ENCODE measurements at regions not wholly inside any gene's neighbourhood (a gene's known extent, or its start where the extent isn't known, plus 50 kb on each side); places are given as distances from the start of the nearest gene placed in this dataset.
"Not testable (repeated sequence)": the region's sequence is repeated elsewhere in the genome, so short reads cannot be mapped to it uniquely, and the experiment has no call there.

DNA sequence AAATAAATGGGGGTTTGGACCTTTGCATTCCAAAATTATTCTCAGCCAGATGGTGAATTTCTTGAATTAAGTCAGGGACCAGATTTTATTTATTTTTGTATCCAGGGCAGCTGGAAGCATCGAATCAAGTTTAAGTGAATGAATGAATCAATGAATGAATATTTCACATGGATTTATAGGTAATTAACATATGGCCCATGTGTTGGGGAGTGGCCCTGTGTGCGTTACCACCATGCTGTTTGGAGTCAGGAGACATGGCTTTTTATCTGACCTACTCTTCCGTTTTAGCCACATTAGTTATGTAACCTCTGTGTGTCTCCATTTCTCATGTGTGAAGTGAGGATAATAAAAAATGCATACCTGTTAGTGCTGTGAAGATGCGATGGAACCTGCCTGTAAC is 213.5 kb downstream of the CDH26 start:
- ATAC-seq: no peak

DNA sequence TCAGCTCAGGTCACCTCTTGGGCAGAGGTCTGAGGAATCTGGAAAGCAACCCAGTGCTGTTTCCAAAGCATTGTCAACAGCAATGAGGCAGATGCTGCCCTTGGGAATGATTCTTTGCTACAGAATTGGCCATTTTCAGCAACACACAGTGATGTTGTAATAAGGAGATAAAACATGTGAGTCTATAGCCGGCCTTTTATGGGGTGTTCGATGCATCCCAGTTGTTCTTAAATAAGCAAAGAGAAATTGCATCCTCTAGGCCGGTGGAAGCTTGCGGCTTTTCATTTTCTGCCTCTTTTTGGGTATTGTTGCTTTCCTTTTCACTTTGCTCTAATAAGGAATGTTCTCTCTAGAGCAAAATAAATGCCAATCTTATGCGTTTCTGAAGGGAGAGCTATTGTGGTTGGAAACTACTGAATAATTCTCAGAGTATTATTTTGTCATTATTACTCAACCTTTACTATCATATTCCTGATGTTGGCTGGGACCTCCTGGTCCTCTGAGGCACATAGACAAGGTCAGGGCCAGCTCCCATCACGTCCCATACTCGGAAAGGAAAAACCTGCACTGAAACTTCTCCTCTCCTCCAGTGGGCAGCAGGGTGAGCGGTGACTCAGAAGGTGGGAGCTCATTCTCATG is 214.2 kb downstream of the CDH26 start:
- no peak for ATAC-seq

DNA sequence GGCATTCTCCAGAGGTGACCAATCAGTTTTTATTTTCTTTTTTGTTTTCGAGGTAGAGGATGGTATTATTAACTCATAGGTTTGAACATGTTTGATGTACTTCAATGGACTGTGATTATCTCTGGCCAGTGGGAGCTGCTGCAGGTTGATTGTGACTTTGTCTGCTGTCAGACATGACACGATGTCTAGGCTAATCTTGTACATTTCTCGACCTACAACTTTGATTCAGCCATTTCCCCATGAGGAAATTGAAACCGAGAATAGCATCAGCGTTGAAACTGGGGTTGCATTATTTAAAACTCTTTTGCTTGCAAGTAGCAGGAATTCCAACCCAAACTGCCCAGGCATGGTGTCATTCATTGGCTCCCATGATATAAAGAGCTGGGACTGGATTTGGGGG is 218.9 kb downstream of the CDH26 start:
- no peak for ATAC-seq

DNA sequence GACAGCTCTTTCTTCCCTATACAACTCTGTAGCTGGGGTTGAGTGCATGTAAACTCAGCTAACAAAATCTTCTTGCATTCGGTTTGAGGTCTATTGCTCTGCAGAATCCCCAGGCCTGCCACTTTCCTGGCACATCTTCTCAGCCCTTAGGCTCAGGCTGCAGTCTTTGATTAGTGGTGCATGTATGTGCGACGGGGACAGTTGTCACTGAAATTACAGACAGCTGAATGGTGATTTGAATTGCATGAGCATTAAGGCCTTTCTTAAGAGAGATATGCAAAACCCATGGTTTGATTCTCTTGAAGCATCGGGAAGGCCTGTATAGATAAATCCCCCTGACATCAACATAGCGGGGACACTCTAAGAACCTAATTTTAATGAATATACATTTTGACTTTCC is 222.8 kb downstream of the CDH26 start:
- no peak for ATAC-seq

DNA sequence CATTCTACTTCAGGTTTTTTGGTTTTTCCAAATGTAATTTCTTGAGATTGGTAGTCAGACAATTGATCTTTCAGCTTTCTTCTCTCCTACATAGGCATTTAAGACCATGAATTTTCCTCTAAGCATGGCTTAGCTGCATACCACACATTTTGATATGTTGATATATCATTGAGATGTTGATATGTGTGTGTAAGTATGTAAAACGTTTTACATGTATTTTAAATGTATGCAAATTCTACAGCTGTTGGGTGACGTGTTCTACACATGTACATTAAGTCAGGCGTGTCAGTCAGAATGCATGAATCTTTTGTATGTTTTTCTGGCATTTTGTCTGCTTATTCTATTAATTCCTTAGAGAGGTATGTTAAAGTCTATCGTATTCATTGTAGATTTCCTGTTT is 228.2 kb downstream of the CDH26 start:
- ATAC-seq: no peak

DNA sequence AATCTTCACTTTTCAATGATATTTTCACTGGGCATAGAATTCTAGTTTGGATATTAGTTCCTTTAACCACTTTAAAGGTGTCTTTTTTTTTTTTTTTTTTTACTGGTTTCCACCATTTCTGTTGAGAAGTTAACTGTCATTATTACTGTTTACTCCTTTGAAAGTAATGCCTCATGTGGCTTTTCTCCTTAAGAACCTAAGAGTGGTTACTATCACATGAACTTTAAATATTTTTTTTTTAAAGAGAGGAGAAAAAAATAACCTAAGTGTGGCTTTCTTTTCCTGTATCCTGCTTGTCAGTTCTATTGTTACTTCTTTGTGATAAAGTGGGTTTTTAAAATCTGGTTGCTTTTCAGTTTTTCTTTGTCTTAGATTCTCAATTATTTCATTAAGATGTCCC is 229.5 kb downstream of the CDH26 start:
- no peak for ATAC-seq

DNA sequence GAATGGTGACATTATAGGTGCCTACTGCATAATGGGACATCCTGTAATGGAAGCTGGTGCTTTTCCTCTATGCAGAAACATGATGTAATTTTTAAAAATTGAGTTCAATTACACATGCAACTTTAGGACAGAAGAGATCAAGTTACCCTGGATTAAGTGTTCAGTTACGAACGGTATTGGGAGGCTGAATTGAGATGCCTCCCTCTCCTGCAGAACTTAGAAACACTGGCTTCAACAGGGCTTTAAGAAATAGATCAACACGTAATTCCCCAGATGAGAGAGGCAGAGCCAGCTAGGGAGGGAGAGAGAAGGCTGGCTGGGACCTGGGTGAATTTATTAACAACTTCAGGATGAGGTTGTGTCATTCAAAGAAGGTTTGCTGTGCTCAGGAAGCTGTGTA is 232.8 kb downstream of the CDH26 start:
- no peak for ATAC-seq

DNA sequence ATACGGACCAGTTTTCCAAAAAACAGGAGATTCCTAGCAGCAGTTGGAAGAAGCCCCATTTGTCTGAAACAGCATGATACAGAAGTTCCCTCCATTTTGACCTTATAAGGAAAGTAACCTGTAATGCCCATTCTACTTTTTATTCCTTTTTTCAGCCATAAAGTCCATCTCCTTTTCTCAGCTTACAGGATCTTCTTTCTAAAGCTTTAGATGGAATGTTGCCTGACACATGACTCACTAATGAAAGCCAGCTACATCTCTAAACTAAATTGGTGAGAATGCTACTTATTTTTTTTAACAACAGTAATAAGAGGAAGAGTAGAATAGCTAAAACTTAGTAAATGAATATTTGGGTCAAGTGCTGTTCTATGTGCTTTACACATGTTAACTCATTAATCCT is 234.1 kb downstream of the CDH26 start:
- ATAC-seq: no peak

DNA sequence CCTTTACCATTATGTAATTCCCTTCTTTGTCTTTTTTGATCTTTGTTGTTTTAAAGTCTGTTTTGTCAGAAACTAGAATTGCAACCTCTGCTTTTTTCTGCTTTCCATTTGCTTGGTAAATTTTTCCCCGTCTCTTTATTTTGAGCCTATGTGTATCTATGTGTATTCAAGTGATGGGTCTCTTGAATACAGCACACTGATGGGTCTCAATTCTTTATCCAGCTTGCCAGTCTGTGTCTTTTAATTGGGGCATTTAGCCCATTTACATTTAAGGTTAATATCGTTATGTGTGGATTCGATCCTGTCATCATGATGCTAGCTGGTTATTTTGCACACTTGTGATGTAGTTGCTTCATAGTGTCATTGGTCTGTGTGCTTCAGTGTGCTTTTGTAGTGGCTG is 240.9 kb downstream of the CDH26 start:
- ATAC-seq: not testable (repeated sequence)

DNA sequence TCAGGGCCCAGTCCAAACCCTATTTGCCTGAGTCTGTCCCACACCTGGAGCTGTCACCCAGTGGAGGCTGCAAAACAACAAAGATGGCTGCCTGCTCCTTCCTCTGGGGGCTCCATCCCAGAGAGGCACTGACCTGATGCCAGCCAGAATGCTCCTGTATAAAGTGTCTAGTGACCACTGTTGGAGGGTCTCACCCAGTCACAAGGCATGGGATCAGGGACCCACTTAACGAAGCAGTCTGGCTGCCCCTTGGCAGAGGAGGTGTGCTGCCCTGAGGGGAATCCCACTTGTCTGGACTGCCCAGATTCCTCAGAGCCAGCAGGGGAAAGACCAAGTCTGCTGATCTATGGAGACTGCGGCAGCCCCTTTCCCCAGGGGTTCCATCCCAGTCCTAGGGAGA is 241.6 kb downstream of the CDH26 start:
- ATAC-seq: no peak

DNA sequence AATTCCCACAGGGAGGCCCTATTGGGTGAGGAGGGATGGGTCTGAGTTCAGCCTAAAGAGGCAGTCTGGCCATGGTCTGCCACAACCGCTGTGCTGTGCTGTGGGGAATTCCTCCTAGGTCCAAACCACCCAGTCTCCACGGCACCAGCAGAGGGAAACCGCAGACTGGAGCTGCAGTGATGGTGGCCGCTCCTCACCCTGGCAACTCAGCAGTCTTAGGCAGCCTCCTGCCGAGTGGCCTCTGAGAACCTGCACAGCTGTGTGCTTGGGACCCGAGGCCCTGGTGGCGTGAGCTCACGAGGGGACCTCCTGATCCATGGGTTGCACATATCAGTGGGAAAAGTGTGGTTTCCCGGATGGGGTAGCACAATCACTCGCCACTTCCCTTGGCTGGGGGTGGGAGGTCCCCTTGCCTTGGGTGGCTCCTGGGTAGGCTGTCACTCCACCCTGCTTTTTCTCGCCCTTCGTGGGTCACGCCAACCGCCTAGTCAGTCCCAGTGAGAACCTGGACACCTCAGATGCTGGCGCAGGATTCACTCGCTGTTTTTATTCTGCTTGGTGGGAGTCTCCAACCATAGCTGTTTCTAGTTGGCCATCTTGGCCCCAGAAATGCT is 242.2 kb downstream of the CDH26 start:
- no peak for ATAC-seq

DNA sequence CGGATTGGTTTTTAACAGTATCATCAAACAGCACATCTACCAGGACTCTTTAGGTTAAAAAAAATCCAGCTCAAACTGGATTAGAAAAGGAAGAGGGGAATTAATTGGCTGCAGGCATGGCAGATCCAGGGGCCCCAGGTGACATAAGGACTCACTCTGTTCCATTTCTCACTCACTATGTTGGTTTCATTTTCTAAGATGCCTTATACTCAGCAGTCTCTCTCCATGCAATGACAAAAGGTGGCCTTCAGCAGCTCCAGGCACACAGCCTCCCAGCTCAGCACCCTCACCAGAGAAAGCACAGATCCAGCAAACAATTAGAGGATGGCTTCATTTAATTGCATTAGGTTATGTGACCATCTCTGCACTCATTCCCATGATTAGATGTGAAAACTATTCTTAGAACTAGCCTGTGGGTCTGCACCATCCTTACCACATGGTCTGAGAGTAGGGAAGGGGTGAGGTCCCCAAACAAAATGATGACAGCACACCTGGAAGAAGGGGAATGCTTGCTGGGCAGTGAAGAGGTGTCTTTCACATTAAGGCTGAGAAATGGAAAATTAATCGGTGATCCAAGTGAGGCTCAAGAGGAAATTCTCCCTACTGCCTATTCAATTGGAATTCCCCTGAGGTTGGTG is 243.1 kb downstream of the CDH26 start:
- no peak for ATAC-seq

DNA sequence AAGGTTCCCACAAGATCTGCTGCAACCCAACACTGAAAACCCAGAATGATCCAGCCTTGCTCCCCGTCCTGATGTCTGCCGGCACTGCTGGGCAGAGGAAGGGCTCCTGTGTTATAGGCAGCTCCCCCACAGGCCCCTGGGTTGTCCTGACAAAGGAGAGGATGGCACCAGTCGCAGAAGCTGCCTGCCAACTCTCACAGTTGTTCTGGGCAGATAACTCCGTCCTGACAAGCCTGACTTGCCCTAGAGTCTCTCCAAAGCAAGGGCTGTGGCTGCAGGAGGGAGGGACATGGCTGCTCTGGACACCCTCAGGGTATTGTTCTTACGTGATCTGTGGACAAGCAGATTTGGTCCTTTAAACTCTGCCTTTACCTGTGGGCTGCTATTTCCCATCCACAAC is 243.8 kb downstream of the CDH26 start:
- ATAC-seq: no peak

DNA sequence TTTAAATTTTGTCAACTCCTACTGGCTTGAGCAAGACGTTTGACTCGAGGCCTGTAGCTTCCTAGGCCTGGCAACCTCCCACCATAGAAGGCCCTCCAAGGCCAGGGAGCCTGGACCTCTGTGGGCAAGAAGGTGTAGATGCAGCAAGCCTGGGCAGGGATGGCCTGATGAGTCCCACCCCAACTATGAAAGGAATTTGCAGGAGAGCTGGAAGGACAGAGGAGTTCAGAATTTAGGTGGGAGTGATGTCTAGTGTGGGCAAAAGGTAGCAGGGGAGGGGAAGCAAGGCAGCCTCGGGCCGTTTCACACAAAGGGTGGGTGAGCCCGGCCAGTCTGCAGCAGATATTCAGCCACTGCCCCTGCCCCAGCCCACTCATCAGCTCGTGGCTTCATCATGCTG is 245.2 kb downstream of the CDH26 start:
- ATAC-seq: no peak

DNA sequence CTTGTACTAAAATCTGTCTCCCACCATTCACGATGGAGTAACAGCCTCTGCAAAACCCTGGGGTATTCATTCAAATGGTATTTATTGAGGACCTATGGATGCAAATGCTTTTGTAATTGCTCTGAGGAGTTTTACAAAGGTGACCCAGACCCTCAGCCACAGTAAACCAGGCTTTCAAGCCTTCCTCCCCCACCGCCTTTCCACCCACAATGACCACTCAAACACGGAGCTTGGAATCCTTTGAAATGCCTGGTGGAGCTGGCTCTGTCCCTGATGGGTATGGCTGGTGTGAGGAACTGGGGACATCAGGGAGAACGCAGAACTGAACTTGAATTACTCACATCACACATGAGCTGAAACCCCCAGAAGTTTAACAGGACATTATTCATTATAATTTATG is 246.4 kb downstream of the CDH26 start:
- no peak for ATAC-seq

DNA sequence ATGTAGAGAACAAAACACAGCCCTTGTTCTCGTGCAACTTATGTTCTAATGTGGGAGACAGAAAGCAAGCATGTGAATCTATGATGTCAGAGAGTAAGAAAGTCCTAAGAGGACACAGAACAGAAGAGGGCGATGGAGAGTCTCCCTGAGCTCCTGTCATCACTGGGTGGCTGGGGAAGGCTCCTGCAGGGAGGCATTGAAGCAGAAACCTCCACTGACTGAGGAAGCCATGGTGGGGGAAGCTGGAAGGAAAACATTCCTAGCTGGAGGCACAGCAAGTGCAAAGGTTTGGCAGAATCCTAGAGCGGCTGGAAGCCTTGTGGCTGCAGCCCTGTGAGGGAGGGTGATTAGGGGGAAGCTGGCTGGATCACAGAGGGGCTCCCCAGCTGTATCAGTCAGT is 248.0 kb downstream of the CDH26 start:
- no peak for ATAC-seq

DNA sequence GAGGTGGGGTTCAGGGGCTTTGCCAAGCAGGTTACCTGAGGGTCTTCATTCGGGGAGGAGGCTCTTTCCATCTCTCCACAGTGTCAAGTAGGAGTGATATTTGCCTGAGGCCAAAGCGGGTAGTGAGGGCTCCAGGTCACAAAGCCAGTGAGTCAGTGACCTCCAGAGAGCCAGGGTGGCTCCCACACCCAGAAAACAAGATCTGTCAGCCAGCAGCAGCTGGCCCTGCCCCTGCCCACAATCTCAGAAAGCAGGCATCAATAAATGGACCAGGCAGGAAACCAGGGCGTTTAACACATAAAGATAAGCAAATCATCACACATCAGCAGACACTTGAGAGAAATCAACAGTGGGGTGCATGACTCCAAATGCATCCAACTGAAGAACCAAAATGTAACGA is 250.8 kb downstream of the CDH26 start:
- ATAC-seq: no peak

DNA sequence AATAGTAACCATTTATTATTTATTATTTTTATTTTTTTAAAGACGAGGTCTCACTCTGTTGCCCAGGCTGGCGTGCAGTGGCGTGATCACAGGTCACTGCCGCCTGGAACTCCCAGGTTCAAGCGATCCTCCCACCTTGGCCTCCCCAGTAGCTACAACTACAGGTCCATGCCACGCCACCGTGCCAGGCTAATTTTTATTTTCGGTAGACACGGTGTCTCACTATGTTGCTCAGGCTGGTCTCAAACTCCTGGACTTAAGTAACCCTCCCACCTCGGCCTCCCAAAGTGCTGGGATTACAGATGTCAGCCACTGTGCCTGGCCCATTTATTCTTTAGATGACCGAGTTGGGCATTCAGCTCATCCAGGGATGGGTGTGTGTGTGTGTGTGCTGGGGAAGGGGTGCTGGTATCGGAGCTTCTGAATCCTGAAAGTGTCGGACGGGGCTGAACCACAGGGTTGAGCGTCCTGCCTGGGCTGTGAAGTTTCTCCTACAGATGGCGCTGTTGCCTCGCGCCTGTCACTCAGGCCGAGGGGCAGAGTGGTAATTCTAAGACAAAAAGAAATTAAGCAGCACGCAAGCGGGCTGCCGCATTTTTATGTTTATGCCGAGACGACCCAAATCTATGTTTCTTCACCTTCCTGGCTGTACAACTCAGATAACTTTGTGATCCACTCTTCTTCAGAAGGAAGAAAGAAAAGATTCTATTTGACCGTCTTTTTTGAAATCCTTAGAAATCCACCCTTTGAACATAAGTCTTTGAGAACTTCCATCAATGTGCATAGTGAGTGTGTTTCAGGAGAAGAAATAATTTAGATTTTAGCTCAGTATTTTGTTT is 252.8 kb downstream of the CDH26 start:
- ATAC-seq: no peak

DNA sequence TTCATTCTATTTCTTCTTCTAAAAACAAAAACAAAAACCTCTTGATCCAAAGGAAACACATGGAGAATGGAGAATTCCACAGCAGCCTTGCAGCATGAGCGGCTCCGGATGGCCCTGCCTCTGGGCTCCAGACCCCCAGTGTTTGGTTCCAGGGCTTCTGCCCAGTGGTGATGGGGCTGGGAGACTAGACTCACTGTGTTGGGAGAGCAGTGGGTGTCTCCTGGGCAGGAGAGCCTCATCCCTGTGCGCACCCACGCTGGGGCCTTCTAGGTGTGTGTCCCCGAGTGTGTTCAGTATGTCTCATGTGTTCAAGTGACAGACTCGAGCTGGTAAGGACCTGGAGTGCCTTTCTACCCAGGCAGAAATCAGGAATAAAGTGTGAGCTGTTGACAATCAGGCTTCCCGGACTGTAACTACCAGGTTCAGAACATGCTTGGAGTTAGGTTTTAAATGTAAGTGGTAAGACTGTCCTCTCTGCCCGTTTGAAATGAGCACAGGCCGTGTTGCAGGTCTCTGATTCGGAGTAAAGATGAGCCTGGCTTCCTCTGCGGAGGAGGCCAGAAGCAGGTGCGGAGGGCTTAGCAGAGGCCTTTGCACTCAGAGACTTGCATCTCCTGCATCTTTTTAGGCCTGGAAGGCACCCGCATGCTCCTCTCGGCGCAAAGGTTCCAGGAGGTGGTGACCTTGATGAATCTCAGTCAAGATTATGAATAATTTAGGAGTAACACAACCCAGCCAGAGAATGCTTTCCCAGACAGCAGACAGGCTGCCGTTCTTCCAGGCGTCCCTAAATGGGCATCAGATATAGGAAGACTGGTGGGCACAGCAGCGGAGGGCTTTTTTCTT is 253.6 kb downstream of the CDH26 start:
- no peak for ATAC-seq

DNA sequence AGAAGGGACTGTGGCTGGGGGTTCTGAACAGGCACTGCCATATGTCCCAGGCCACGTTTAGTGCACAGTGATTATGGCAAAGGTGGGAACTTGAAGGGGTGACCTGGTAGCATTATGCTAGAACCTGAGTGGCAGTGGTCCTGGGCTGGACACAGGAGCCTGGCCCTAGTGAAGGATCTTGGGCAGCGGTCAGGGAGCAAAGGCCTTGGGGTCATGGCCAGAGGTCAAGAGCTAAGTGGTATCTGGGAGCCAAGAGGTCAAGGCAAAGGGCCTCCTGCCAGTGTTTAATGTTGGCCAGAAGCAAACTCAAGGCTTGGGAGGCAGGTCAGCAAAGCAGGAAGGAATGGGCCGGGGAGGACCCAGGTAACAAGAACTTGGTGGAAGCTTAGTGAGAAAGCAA is 254.5 kb downstream of the CDH26 start:
- ATAC-seq: no peak

DNA sequence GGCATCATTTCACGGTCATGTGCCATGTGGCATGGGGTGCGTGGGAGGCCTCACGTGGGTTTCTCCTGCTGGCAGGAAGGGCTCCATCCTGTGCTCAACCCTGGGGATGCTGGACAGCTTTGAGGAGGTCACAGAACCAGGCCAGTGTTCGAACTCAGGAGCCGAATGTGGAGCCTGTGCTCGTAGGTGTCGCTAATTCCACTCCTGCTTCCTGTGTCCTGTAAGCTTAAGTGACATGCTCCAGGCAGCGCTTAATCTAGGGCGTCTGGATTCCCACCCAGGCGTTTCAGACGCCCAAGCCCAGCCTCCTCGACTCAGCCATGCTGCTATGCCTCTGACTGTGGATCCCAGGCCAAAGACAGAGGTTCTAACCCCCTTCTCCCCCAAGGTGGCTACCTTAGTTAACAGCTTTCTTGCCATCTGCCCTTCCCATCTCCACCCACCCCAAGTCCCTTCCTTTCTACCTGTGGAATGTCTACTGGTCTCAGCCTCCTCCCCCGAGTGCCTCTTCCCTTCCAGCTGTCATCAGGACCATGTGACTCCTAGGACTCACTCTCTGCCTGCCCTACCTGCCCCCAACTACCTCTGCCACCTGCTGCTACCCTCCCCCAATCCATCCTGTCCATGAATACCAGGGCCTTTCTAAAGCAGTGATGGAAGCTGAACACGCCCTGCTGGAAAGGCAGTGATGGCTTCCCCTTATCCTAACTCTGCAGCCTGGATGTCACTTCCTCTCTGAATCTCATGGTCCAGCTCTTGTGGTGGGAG is 255.1 kb downstream of the CDH26 start:
- no peak for ATAC-seq
